ENCODE measurements at regions not wholly inside any gene's neighbourhood (a gene's known extent, or its start where the extent isn't known, plus 50 kb on each side); places are given as distances from the start of the nearest gene placed in this dataset.

- no peak overlapping the region for H3K4me3 ChIP-seq (ENCODE audit: low read depth in 2 of 2, low read length in 1 of 2)
- no peak overlapping the region for H2AFZ ChIP-seq (ENCODE audit: low read depth)
- POLR2A ChIA-PET = no interaction called here
- H3K9ac ChIP-seq = no peak overlapping the region
- no peaks in the 10 kb centered on the region for H3K36me3 ChIP-seq (replicated peaks in 1 of 2; ENCODE audit: control insufficient read depth in 1 of 2, insufficient read depth in 2 of 2, low read length in 1 of 2)
- TF ChIP-seq RXRA (IDR thresholded peaks at IDR 0.05; ENCODE audit: borderline replicate concordance, low read depth) (no peak), TAF1 (IDR thresholded peaks at IDR 0.05; ENCODE audit: borderline replicate concordance, low read depth, low read length) (no peak)
- no peak overlapping the region for H3K4me2 ChIP-seq
- H4K20me1 ChIP-seq (ENCODE audit: insufficient read depth) = no peaks in the 10 kb centered on the region
- H3K27me3 ChIP-seq (ENCODE audit: insufficient read depth) = no peaks in the 10 kb centered on the region
- H3K27ac ChIP-seq (ENCODE audit: low read depth in 2 of 2, low read length in 1 of 2) = no peak overlapping the region
- H3F3A ChIP-seq (replicated peaks; ENCODE audit: insufficient read depth) = no peaks in the 10 kb centered on the region
- CTCF ChIA-PET = no interaction called here
- WGBS (ENCODE audit: low lambda C conversion rate) = 10% methylated on average over 2 of the region's 2 CpGs
- H3K9me3 ChIP-seq = no peaks in the 10 kb centered on the region
- no peaks in the 10 kb centered on the region for H3K9me2 ChIP-seq
- no peaks in the 10 kb centered on the region for H3K79me2 ChIP-seq (ENCODE audit: insufficient read depth)
- peaks cover 0 to 8% of the 10 kb centered on the region in 2 experiments; a peak in 2 of 4 replicates for H3K4me1 ChIP-seq (ENCODE audit: control insufficient read depth in 1 of 2, insufficient read depth in 2 of 2, low read depth in 1 of 2, low read length in 1 of 2)
- no peak for DNase-seq
These were observed 344.7 kb upstream of the SLC30A5 start for GRCh38 chr5:68749077-68749476.

GRCh38 chr5:68749631-68750030 lies 344.2 kb upstream of the SLC30A5 start:
- 72% methylated on average over 4 of the region's 4 CpGs for WGBS (ENCODE audit: low lambda C conversion rate)
- Histone ChIP-seq H3K27ac (ENCODE audit: low read depth in 2 of 2, low read length in 1 of 2) (no peak overlapping the region), H4K20me1 (ENCODE audit: insufficient read depth) (no peaks in the 10 kb centered on the region), H3K9ac (no peak overlapping the region), H3K9me2 (no peaks in the 10 kb centered on the region), H3K4me2 (no peak overlapping the region), H3K27me3 (ENCODE audit: insufficient read depth) (no peaks in the 10 kb centered on the region), H3K79me2 (ENCODE audit: insufficient read depth) (no peaks in the 10 kb centered on the region), H2AFZ (ENCODE audit: low read depth) (no peak overlapping the region), H3K4me1 (ENCODE audit: control insufficient read depth in 1 of 2, insufficient read depth in 2 of 2, low read depth in 1 of 2, low read length in 1 of 2) (peaks cover 0 to 8% of the 10 kb centered on the region in 2 experiments; a peak in 2 of 4 replicates), H3F3A (replicated peaks; ENCODE audit: insufficient read depth) (no peaks in the 10 kb centered on the region), H3K4me3 (ENCODE audit: low read depth in 2 of 2, low read length in 1 of 2) (no peak overlapping the region), H3K9me3 (no peaks in the 10 kb centered on the region), H3K36me3 (replicated peaks in 1 of 2; ENCODE audit: control insufficient read depth in 1 of 2, insufficient read depth in 2 of 2, low read length in 1 of 2) (no peaks in the 10 kb centered on the region)
- ChIA-PET CTCF (no interaction called here), POLR2A (no interaction called here)
- no peak for DNase-seq
- TF ChIP-seq SIN3A (IDR thresholded peaks at IDR 0.05; ENCODE audit: borderline replicate concordance, low read depth, low read length) = no peak
- TF ChIP-seq REST (IDR thresholded peaks at IDR 0.05; ENCODE audit: low read depth, low read length) = no peak
- TF ChIP-seq FOXJ3 (CRISPR knock-in tag; IDR thresholded peaks at IDR 0.05) = no peak
- TF ChIP-seq USF1 (IDR thresholded peaks at IDR 0.05; ENCODE audit: borderline replicate concordance, low read depth) = no peak
- TF ChIP-seq RFX5 (IDR thresholded peaks at IDR 0.05; ENCODE audit: low read length) = no peak
- TF ChIP-seq YY1 (IDR thresholded peaks at IDR 0.05; ENCODE audit: low read depth) = no peak
- no peak for TF ChIP-seq IRF3 (IDR thresholded peaks at IDR 0.05; ENCODE audit: low read depth, low read length)
